LNCAP (cell line): ENCODE measurements at regions not wholly inside any gene's neighbourhood (a gene's known extent, or its start where the extent isn't known, plus 50 kb on each side); places are given as distances from the start of the nearest gene placed in this dataset.

ENCODE experiments used
- TF ChIP-seq, protein P1 (sequence below): fragments of 450-650 bp; IDR thresholded peaks from 2 replicates; pipeline ENCODE4 v1.5.1; 2017; ENCODE audit warnings: mild to moderate bottlenecking

DNA sequence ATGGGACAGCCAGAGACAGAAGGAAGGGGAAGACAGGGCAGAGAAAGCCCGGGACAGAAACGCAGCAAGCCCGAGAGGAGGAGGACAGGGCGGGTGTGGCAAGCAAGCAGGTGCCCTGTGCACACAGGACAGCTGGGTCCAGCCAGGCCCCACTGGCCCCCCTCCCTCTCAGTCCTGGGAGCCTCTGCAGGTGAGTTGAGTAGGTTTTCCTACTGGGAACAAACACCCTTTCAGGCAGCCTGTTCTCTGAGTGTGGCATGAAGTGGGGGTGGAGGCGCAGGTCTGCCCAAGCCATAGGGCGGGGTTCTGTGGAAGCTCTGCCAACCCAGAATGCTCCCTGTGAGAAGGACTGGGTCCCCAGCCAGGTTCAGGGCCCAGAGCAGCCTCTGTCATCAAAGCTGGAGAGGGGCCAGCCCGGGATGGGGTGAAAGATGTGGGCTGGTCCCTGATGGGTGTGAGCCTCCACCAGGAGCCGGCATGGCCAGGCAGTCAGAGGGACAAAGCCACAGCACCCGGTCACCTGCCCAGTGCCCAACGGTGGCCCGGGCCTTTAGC, 129.4 kb downstream of the TFCP2L1 start:
- TF ChIP-seq, protein P1, sequence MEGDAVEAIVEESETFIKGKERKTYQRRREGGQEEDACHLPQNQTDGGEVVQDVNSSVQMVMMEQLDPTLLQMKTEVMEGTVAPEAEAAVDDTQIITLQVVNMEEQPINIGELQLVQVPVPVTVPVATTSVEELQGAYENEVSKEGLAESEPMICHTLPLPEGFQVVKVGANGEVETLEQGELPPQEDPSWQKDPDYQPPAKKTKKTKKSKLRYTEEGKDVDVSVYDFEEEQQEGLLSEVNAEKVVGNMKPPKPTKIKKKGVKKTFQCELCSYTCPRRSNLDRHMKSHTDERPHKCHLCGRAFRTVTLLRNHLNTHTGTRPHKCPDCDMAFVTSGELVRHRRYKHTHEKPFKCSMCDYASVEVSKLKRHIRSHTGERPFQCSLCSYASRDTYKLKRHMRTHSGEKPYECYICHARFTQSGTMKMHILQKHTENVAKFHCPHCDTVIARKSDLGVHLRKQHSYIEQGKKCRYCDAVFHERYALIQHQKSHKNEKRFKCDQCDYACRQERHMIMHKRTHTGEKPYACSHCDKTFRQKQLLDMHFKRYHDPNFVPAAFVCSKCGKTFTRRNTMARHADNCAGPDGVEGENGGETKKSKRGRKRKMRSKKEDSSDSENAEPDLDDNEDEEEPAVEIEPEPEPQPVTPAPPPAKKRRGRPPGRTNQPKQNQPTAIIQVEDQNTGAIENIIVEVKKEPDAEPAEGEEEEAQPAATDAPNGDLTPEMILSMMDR, result no peak

- TF ChIP-seq, protein P1, result no peak
These were observed 125.5 kb downstream of the TFCP2L1 start for GRCh38 chr2:121159291-121160071.

GRCh38 chr2:121160366-121160765, 124.6 kb downstream of the TFCP2L1 start:
- TF ChIP-seq, protein P1, result no peak

DNA sequence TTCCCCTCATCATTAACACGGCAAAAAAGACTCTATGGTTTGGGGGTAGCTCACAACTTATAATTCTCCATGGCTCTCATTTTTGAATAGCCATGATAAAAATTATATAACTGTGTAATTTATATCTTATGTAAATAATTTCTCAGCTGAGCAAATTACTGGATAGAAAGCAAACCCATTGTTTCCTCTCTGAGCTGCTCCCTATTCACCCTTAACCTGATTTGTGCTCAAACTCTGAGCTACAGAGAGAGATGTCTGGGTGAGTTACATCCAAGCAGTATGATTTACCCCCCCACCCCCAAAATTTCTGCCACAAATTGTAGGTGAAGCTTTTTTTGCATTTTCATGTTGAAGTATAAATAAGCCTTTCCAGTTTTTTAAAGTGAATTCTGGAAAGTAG, 123.7 kb downstream of the TFCP2L1 start:
- TF ChIP-seq, protein P1, result no peak

DNA sequence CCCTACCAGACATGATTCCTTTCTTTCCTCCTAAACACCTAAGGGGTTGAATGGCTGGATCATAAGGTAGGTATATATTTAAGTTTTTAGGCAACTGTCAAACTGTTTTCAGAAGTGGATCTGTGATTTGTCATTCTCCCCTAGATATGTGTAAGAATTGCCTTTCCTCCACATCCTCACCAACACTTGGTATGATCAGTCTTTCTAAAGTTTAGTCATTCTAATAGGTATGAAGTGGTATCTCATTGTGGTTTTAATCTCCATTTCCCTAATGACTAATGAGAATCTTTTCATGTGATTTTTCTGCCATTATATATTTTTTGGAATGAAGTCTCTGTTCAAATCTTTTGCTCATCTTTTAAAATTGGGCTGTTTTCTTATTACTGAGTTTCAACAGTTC, 122.1 kb downstream of the TFCP2L1 start:
- TF ChIP-seq, protein P1, result no peak

DNA sequence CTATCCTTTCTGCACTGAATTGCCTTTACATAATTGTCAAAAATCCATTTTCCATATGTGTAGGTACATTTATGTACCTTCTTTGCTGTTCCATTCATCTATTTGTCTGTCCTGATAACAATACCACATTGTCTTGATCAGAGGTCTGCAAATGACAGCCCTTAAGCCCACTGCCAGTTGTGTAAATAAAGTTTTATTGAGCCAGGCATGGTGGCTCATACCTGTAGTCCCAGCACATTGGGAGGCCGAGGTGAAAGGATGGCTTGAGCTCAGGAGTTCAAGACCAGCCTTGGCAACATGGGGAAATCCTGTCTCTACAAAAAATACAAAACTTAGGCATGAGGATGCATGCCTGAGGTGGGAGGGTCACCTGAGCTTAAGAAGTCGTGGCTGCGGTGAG, 121.0 kb downstream of the TFCP2L1 start:
- TF ChIP-seq, protein P1, result no peak

DNA sequence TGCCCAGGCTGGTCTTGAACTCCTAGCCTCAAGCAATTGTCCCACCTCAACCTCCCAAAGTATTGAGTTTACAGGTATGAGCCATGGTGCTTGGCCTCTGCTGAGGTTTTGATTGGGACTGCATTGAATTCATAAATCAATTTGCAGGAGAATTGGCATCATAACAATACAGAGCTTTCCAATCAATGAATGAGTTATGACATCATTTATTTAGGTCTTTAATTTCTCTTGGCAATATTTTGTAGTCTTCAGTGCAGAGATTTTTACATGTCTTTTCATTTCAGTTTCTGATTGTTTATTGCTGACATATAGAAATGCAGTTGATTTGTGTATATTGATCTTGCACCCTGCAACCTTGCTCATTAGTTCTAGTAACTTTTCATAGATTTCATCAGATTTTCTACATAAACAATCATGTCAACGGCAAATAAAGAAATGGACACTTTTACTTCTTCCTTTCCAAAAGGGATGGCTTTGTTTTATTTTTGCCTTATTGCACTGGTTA, 119.9 kb downstream of the TFCP2L1 start:
- TF ChIP-seq, protein P1, result no peak
